HG02610 (cell line): ENCODE measurements at regions not wholly inside any gene's neighbourhood (a gene's known extent, or its start where the extent isn't known, plus 50 kb on each side); places are given as distances from the start of the nearest gene placed in this dataset.
"Not testable (repeated sequence)": the region's sequence is repeated elsewhere in the genome, so short reads cannot be mapped to it uniquely, and the experiment has no call there.

Experiments used
- ATAC-seq: cut with Tn5 transposase; IDR thresholded peaks from one replicate; pipeline ENCODE4 v1.9.1; 2021; ENCODE audit warnings: mild to moderate bottlenecking, moderate library complexity; ENCODE audit not compliant: unreplicated experiment

DNA sequence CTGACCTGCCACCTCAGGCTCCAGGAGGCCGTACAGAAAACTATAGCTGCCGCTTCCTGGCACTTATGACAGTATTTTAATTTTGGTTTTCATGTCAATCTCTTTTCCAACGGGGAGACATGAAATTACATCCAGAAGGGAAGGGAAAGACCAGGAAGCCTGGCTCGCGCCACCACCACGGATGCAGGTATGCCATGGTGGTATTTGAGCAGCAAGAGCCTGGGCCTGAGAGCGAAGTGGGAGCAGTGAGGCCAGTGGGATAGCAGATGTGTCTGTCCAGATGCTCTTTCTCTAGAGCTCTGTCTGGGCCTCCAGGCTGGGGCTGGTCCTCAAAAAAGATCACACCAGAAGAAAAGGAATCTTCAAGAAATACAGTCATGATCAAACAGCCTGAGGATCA is 82.5 kb upstream of the CPEB2 start:
- ATAC-seq: no peak

DNA sequence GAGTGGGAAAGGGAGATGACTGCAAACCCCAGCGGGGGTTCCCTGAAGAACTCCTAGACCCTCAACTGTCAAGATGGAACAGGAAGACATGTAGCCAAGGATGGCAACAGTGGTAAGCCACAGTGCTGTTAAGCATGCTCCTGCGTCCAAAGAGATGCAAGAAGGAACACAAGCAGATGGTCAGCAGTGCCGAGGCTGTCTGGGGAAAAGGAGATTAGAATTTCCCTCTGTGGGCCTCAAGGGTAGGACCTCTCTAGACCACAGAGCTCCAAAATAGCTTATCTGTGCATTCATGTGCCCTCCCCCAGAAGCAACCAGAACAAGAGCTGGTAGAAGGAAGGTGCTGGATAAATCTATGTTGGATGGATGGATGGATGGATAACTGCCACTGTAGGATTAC is 82.0 kb upstream of the CPEB2 start:
- ATAC-seq: no peak

DNA sequence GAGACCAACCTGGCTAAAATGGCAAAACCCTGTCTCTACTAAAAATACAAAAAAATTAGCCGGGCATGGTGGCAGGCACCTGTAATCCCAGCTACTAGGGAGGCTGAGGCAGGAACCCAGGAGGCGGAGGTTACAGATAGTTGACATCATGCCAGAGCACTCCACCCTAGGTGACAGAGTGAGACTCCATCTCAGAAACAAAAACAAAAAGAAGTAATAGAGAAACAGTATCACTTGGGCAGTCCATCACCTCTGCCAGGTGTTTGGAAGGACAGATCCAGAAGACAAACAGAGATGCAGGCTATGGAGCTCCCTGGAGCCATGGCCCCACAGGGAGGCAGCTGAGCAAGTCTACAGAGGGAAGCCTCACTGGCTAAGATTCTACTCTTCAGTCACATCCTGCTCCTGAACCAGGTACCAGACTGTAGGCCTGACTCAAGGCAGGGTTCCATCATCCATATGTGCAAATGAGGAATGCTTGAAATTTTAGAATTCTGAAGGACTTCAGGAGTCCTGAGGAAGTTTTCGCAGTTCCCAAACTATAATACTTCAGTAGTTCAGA is 81.4 kb upstream of the CPEB2 start:
- no peak for ATAC-seq

DNA sequence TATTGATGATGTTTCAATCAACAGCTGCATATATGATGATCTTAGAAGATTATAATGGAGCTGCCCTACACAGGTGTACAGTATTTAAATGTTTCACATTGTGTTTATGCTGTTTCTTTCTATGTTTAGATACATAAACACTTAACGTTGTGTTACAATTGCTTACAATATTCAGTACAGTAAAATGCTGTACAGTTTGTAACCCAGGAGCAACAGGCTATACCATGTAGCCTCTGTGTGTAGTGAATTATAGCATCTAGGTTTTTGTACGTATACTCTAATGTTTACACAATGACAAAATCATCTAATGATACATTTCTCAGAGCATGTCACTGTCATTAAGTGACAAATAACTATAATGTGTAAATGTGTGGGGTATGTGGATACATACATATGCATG is 80.5 kb upstream of the CPEB2 start:
- ATAC-seq: not testable (repeated sequence)

DNA sequence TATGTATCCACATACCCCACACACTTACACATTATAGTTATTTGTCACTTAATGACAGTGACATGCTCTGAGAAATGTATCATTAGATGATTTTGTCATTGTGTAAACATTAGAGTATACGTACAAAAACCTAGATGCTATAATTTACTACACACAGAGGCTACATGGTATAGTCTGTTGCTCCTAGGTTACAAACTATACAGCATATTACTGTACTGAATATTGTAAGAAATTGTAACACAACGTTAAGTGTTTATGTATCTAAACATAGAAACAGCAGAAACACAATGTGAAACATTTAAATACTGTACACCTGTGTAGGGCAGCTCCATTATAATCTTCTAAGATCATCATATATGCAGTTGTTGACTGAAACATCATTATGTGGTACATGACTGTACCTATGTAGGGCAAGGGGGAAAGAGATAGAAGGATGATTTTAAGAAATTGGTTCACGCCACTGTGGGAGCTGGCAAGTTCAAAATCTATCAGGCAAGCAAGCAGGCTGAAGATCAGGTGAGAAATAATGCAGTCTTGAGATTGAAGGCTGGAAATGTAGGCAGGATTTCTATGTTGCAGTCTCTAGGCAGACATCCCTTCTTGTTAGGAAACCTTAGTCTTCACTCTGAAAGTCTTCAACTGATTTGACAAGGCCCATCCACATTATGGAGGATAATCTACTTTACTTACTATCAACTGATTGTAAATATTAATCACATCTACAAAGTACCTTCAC is 78.0 kb upstream of the CPEB2 start:
- no peak for ATAC-seq

DNA sequence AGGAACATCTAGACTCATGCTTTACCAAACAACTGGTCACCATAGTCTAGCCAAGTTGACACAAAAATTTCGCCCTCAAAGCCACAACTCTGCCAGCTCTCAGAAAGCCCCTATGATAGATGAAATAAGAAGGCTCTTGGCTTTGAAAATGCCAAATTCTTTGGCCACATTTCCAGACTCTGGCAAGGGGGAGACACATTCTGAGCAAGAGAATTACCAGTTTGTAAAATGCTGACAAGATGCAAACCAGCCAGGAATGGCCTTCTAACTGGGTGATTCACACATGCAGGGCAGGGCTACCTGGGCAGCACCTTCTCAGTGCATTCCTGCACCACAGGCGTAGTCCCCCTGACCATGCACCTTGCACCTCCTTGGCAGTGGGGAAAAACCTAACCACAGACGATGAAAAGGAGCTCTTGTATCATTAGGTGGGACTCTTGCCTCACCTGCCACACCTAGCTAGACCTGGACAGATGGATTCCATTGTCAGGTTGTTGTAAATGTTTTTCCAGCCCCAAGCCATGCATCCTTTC is 77.4 kb upstream of the CPEB2 start:
- no peak for ATAC-seq

DNA sequence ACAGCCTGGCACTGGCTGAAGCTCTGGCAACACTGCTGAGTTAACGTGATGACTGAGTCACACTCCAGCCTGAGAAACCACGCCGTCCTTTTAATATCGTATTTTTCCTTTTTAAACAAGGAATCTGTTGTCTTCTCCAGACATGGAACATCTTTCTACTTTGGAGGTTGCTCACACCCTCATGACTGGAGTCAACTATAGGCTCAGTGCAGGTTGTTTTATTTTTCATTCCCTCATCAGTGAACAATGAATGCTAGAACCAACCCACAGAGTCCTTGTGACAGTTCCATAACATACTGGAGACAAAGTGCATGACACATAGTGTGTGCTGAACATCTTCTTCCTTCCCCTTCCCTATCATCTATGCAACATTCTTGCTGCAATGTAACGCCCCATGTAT is 76.8 kb upstream of the CPEB2 start:
- no peak for ATAC-seq

DNA sequence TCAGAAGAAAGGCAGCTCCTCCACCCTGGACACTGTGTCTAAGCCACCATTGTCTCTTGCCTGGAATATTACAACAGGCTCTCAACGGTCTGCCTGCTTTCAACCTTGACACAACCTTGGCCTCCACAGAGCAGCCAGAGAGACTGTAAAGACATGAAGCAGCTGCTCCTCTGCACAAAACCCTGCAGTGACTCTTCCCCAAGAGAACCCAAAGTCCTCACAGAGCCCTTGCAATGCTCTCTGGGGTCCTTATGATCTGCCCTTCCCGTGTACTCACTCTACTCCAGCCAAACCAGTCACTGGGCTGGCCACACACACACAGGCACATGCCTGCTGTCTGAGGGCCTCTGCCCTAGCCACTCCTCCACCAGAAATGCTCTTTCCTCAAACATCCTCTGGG is 75.9 kb upstream of the CPEB2 start:
- ATAC-seq: no peak

DNA sequence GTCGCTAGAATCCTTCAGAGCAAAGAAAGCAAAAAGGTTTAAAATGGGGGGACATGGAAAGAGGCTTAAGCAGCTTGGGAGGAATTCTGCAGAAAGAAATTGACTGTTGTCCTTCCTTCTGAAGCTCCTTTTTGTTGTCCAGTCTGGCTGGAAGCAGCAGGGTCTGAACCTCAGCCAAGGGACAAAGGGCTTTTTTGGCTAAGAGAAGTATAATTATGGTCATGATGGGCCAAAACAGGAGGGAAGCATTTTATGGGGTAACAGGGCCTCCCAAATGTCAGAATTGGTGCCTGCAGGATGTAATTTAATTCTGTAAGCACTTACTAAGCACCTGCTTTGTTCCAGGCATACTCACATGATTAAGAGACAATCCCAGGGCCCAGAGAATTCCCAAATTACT is 74.2 kb upstream of the CPEB2 start:
- no peak for ATAC-seq

DNA sequence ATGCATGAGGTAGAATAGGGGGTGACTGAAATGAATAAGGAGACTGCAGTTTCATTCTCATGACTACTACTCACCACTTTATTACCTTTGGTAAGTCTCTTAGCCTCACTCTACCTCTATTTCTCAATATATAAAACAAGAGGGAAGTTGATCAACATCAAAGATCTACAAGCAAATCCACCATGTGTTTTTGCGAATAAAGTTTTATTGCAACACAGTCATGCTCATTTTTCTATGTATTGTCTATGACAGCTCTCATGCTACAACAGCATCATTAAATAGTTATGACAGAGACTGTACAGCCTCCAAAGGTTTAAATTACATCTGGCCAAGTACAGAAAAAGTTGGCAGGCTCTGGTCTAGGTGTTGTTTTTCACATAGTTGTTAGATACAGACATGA is 72.6 kb upstream of the CPEB2 start:
- no peak for ATAC-seq

DNA sequence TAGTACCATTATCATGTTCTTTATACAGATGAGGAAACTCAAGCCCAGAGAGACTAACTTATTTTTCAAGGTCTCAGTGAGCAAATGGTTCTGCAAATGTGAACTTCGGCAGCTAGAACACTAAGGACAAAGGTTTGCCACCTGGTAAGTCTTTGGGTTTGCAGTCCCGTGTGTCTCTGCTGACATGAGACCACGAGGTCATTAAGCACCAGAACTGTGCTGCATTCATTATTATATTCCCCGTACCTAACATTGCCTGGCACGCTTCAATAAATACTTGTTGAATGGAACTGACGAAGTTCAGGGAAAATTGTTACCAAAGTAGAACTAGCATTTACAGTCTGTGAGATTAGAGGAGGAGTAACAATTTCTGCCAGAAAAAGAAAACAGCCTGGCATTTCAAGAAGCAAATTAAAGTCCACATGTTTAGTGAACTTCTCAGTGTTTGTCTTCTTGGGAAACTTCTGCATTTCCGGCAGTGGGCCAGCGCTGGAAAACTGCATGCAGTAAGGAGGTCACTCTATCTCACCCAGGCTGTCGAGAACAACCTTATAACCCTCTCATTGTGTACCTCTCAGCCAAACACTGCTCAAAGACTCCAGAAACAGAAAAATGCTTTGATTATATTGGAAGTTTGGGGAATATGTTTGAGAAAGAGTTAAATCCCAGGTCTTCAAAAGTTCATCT is 67.4 kb upstream of the CPEB2 start:
- ATAC-seq: no peak

DNA sequence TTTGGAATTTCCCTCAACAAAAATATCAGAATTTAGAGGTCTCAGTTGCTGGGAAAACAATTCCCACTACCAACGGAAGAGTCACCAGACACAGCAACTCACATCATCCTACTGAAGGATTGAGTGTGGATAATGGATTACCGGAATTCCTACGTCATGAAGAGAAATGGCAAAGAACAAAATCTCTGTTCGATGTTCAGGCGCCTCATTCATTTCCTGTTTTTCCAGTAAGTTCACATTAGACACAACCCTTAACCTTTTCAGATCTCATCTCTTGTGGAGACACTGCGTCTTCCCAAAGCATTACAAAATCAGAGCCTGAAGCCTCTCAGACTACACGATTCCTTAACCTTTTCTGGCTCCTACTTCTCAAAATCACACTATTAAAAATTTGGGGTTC is 58.5 kb upstream of the CPEB2 start:
- no peak for ATAC-seq

DNA sequence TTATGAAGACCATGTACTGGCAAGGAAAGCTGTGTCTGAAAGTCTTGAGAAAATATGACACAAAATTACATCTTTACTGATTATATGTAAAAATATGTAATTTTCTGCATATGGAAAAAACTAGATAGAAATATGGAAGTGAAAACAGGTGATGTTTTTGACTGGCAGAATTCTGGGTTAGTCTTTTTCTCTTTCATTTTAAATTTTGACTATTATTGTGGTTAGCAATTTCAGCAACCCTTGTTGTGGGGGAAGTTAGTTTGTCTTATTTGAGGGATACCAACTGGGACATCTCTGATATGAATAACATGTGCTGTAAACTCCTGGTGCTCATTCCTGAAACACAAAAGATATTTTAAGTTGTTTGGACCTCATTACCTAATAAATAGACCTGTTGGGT is 49.9 kb upstream of the CPEB2 start:
- no peak for ATAC-seq
